ENCODE measurements at regions not wholly inside any gene's neighbourhood (a gene's known extent, or its start where the extent isn't known, plus 50 kb on each side); places are given as distances from the start of the nearest gene placed in this dataset.

- H3K4me3 ChIP-seq (ENCODE audit: control extremely low read depth in 1 of 5, extremely low read depth in 1 of 5, insufficient read depth in 1 of 5, low read depth in 2 of 5, low read length in 4 of 5), result no peak overlapping the region
- ATAC-seq (ENCODE audit: low read depth) (no peak), DNase-seq (no peak)
- H3K36me3 ChIP-seq (replicated peaks in 1 of 2; ENCODE audit: control extremely low read depth in 1 of 2, control insufficient read depth in 1 of 2, extremely low read depth in 1 of 2, insufficient read depth in 2 of 2, low read length in 1 of 2), result no peaks in the 10 kb centered on the region
- WGBS (ENCODE audit: insufficient coverage), result 60% methylated on average over 1 of the region's 4 CpGs
- TF ChIP-seq EZH2 (IDR thresholded peaks at IDR 0.05; ENCODE audit: borderline replicate concordance, insufficient read depth, low read depth, low read length, poor library complexity, severe bottlenecking) (no peak), CTCF (IDR thresholded peaks at IDR 0.05) (no peak)
- ChIA-PET POLR2A (no interaction called here), CTCF (no interaction called here)
- H3K27ac Mint-ChIP-seq, result no peak overlapping the region
- H3K79me2 ChIP-seq (ENCODE audit: control insufficient read depth, insufficient read depth, low read length), result no peaks in the 10 kb centered on the region
- H2AFZ ChIP-seq (ENCODE audit: insufficient read depth, low read depth, low read length, poor library complexity, severe bottlenecking), result no peak overlapping the region
- H3K27ac ChIP-seq (ENCODE audit: low read length in 2 of 2), result no peak overlapping the region
- H3K9me3 Mint-ChIP-seq (ENCODE audit: insufficient read depth), result peaks cover 2% of the 10 kb centered on the region
- no peaks in the 10 kb centered on the region for H3K27me3 ChIP-seq (replicated peaks in 1 of 4; ENCODE audit: control extremely low read depth in 1 of 4, control insufficient read depth in 3 of 4, insufficient read depth in 4 of 4, low read length in 3 of 4)
- peaks cover 0 to 1% (median 0%) of the 10 kb centered on the region in 3 donors for H3K9me3 ChIP-seq (ENCODE audit: control extremely low read depth in 1 of 3, control insufficient read depth in 2 of 3, insufficient read depth in 1 of 3, low read length in 2 of 3)
- H3K4me3 Mint-ChIP-seq, result no peak overlapping the region
- no peak overlapping the region for H3K9ac ChIP-seq (ENCODE audit: low read length)
- H3K4me1 Mint-ChIP-seq, result no peaks in the 10 kb centered on the region
- H4K20me1 ChIP-seq (ENCODE audit: control insufficient read depth, insufficient read depth, low read length, poor library complexity, severe bottlenecking), result no peaks in the 10 kb centered on the region
- H3K4me1 ChIP-seq (ENCODE audit: control insufficient read depth in 2 of 2, insufficient read depth in 2 of 2, low read length in 2 of 2), result no peaks in the 10 kb centered on the region
- H3K27me3 Mint-ChIP-seq, result no peaks in the 10 kb centered on the region
- no peak overlapping the region for H3K4me2 ChIP-seq (replicated peaks; ENCODE audit: low read depth, low read length, poor library complexity, severe bottlenecking)
- intact Hi-C loops (cut with micrococcal nuclease), result no loop called here
Measured at GRCh38 chr1:239006276-239006675, 380.1 kb upstream of the CHRM3 start.

- Histone ChIP-seq H3K9me3 (ENCODE audit: control extremely low read depth in 1 of 3, control insufficient read depth in 2 of 3, insufficient read depth in 1 of 3, low read length in 2 of 3) (peaks cover 0 to 1% (median 0%) of the 10 kb centered on the region in 3 donors), H3K27ac (ENCODE audit: low read length in 2 of 2) (no peak overlapping the region), H3K4me3 (ENCODE audit: control extremely low read depth in 1 of 5, extremely low read depth in 1 of 5, insufficient read depth in 1 of 5, low read depth in 2 of 5, low read length in 4 of 5) (no peak overlapping the region), H4K20me1 (ENCODE audit: control insufficient read depth, insufficient read depth, low read length, poor library complexity, severe bottlenecking) (no peaks in the 10 kb centered on the region), H2AFZ (ENCODE audit: insufficient read depth, low read depth, low read length, poor library complexity, severe bottlenecking) (no peak overlapping the region), H3K4me2 (replicated peaks; ENCODE audit: low read depth, low read length, poor library complexity, severe bottlenecking) (no peak overlapping the region), H3K27me3 (replicated peaks in 1 of 4; ENCODE audit: control extremely low read depth in 1 of 4, control insufficient read depth in 3 of 4, insufficient read depth in 4 of 4, low read length in 3 of 4) (no peaks in the 10 kb centered on the region), H3K9ac (ENCODE audit: low read length) (no peak overlapping the region), H3K36me3 (replicated peaks in 1 of 2; ENCODE audit: control extremely low read depth in 1 of 2, control insufficient read depth in 1 of 2, extremely low read depth in 1 of 2, insufficient read depth in 2 of 2, low read length in 1 of 2) (no peaks in the 10 kb centered on the region), H3K79me2 (ENCODE audit: control insufficient read depth, insufficient read depth, low read length) (no peaks in the 10 kb centered on the region), H3K4me1 (ENCODE audit: control insufficient read depth in 2 of 2, insufficient read depth in 2 of 2, low read length in 2 of 2) (no peaks in the 10 kb centered on the region)
- POLR2A ChIA-PET, result no interaction called here
- Mint-ChIP-seq H3K27ac (no peak overlapping the region), H3K9me3 (ENCODE audit: insufficient read depth) (peaks cover 2% of the 10 kb centered on the region), H3K4me3 (no peak overlapping the region), H3K4me1 (no peaks in the 10 kb centered on the region), H3K27me3 (no peaks in the 10 kb centered on the region)
- WGBS (ENCODE audit: insufficient coverage), result 71% methylated on average over 2 of the region's 4 CpGs
- intact Hi-C loops (cut with micrococcal nuclease), result no loop called here
- TF ChIP-seq EZH2 (IDR thresholded peaks at IDR 0.05; ENCODE audit: borderline replicate concordance, insufficient read depth, low read depth, low read length, poor library complexity, severe bottlenecking) (no peak), CTCF (IDR thresholded peaks at IDR 0.05) (no peak)
- ATAC-seq (ENCODE audit: low read depth) (no peak), DNase-seq (no peak)
- CTCF ChIA-PET, result no interaction called here
Measured at GRCh38 chr1:238999944-239000343, 386.4 kb upstream of the CHRM3 start.

Measured in B cell (primary cell).